NT2/D1 (cell line): ENCODE measurements at regions not wholly inside any gene's neighbourhood (a gene's known extent, or its start where the extent isn't known, plus 50 kb on each side); places are given as distances from the start of the nearest gene placed in this dataset.

Source experiments
- DNase-seq: peaks from one replicate; pipeline ENCODE4 v3.0.0-alpha.2; 2011; ENCODE audit warnings: low read depth, low spot score
- H3K27me3 ChIP-seq: 2 replicates; pipeline ENCODE4 v1.6.0; 2011; ENCODE audit warnings: mild to moderate bottlenecking; ENCODE audit not compliant: insufficient read length, insufficient read depth
- H3K36me3 ChIP-seq: 2 replicates; pipeline ENCODE4 v1.6.1; 2011; ENCODE audit warnings: mild to moderate bottlenecking, low read length, mixed read lengths; ENCODE audit not compliant: insufficient read depth, insufficient read length
- H3K4me1 ChIP-seq: 2 replicates; pipeline ENCODE4 v1.5.1; 2011; ENCODE audit not compliant: insufficient read depth, insufficient read length
- H3K4me3 ChIP-seq: 2 replicates; pipeline ENCODE4 v1.5.1; 2011; ENCODE audit warnings: low read depth; ENCODE audit not compliant: insufficient read length
- H3K9ac ChIP-seq: 2 replicates; pipeline ENCODE4 v1.6.0; 2011; ENCODE audit warnings: low read depth; ENCODE audit not compliant: insufficient read length
- H3K9me3 ChIP-seq: 2 replicates; pipeline ENCODE4 v1.5.1; 2011; ENCODE audit warnings: mild to moderate bottlenecking, low read length; ENCODE audit not compliant: insufficient read depth
- SUZ12 ChIP-seq: IDR thresholded peaks from 2 replicates; pipeline ENCODE4 v1.6.1; 2011; ENCODE audit not compliant: insufficient read length, insufficient read depth; ENCODE audit errors: extremely low read depth
- YY1 ChIP-seq: IDR thresholded peaks from 2 replicates; pipeline ENCODE4 v1.6.1; 2011; ENCODE audit not compliant: insufficient read length, insufficient read depth
- ZNF274 ChIP-seq: IDR thresholded peaks from 2 replicates; pipeline ENCODE4 v1.6.1; 2011; ENCODE audit warnings: mild to moderate bottlenecking, low read depth, low read length

DNA sequence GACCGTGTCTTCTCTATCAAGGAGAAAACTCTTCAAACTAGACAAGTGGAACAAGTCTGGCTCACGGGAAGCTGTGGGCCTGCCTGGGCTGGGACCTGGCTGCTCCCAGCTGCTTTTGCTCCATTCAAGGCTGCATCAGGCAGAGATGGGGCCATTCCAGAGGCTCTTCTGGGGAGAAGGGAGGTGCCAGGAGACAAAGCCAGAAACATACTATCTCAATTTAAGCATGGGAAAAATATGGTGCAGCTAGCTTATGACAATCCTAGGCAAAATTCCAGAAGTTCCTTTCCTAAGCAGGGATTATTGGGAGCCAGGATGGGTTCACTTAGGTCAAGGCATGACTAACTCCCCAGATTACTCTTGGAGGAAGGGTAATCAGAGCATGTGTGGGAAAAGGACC is 90.8 kb upstream of the SLC2A1 start:
- Histone ChIP-seq H3K9me3 (peaks cover 11% of the 10 kb centered on the region; the same call in 1 of the 2 replicates), H3K4me3 (no peak overlapping the region), H3K36me3 (no peaks in the 10 kb centered on the region), H3K27me3 (peaks cover 4% of the 10 kb centered on the region), H3K4me1 (peaks cover 3% of the 10 kb centered on the region), H3K9ac (no peak overlapping the region)
- TF ChIP-seq YY1 (no peak), SUZ12 (no peak), ZNF274 (no peak)
- no peak for DNase-seq

DNA sequence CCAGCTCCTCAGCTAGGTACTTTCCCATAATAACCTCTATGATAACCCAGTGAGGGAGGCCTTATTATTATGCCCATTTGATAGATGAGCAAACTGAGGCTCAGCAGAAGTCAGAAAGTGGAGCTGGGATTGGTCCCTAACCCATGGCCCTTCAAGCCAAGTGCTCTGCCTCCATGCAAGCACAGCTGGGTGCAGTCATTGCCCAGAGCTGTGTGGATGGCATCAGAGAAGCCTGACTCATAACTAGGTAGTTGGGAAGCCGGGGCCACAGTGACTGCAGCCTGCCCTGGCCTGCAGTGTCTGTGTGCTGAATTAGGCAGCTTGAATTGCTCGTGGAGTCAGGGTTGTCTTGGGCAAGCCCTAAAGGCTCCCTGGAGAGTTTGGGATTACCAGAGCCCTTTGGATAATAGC is 89.9 kb upstream of the SLC2A1 start:
- Histone ChIP-seq H3K27me3 (peaks cover 4% of the 10 kb centered on the region), H3K9ac (no peak overlapping the region), H3K4me1 (peaks cover 3% of the 10 kb centered on the region), H3K36me3 (no peaks in the 10 kb centered on the region), H3K4me3 (no peak overlapping the region), H3K9me3 (peaks cover 11% of the 10 kb centered on the region; the same call in 1 of the 2 replicates)
- no peak for DNase-seq
- TF ChIP-seq YY1 (no peak), SUZ12 (no peak), ZNF274 (no peak)

DNA sequence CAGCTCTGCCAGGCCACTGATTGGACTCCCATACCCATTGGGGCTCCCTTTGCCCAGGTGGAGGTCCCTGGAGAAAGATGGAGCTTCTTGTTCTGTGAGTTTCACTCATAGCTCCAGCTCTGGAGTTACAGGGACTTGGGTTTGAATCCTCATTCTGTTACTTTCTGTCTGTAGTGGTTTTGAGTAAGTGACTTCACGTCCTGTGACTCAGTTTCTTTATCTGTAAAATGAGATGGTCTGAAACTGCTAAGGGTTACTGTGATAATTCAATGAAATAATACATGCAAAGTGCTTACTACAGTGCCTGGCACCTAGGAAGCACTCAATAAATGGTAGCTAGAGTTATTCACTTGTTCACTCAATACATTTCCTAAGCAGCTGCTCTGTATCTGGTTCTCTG is 88.5 kb upstream of the SLC2A1 start:
- H3K9me3 ChIP-seq = peaks cover 11% of the 10 kb centered on the region; the same call in 1 of the 2 replicates
- TF ChIP-seq ZNF274 = no peak
- TF ChIP-seq SUZ12 = no peak
- no peak for TF ChIP-seq YY1
- H3K4me3 ChIP-seq = no peak overlapping the region
- H3K27me3 ChIP-seq = peaks cover 4% of the 10 kb centered on the region
- no peak for DNase-seq
- no peaks in the 10 kb centered on the region for H3K36me3 ChIP-seq
- peaks cover 3% of the 10 kb centered on the region for H3K4me1 ChIP-seq
- no peak overlapping the region for H3K9ac ChIP-seq

DNA sequence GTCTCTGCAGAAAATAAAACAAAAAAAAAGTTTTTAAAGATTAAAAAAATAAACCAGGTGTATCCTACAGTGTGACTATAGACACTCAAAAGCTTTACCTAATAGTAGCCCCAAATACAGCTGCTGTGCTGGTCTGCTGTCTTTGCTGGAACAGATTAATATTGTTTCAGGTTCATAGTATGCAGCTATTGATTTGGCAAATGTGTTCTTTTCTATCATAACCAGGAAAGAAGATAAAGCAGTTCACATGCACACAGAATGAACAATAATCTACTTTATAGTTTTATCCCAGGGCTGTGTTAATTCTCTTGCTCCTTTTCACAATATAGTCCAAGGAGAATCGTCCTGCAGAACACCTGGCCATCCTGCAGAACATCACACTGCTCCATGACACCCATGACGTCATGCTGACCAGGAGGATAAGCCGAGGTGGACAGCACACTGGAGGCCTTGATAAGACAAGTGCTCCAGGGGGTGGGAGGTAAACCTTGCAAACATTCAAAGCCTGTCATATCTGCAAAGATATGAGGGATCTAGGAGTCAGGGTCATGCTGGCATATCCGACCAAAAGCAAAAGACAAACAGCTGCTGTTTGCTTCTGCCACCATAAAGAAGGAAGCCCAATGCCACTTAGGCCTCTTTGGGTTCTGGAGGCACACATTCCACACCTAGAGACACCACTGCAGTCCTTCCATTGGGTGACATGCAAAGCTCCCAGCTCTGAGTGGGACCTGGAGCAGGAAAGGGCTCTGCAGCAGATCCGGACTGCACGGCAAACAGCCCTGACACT is 86.1 kb upstream of the SLC2A1 start:
- DNase-seq = no peak
- TF ChIP-seq SUZ12 = no peak
- no peak for TF ChIP-seq YY1
- TF ChIP-seq ZNF274 = no peak
- Histone ChIP-seq H3K9ac (no peak overlapping the region), H3K27me3 (peaks cover 4% of the 10 kb centered on the region), H3K4me3 (no peak overlapping the region), H3K4me1 (no peaks in the 10 kb centered on the region), H3K36me3 (no peaks in the 10 kb centered on the region), H3K9me3 (peaks cover 11% of the 10 kb centered on the region; the same call in 1 of the 2 replicates)

DNA sequence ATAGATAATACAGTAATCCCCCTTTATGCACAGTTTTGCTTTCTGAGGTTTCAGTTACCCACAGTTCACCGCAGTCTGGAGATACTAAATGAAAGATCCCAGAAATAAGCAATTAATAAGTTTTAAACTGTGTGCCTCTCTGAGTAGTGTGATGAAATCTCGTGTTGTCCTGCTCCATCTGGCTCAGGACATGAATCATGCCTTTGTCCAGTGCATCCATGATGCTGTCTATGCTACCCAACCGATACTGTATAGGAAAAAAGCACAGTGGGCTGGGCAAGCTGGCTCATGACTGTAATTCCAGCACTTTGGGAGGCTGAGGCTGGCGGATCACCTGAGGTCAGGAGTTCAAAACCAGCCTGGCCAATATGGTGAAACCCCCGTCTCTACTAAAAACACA is 85.0 kb upstream of the SLC2A1 start:
- peaks cover 4% of the 10 kb centered on the region for H3K27me3 ChIP-seq
- H3K4me3 ChIP-seq = no peak overlapping the region
- no peak for TF ChIP-seq ZNF274
- TF ChIP-seq YY1 = no peak
- TF ChIP-seq SUZ12 = no peak
- H3K9ac ChIP-seq = no peak overlapping the region
- H3K36me3 ChIP-seq = no peaks in the 10 kb centered on the region
- H3K4me1 ChIP-seq = no peaks in the 10 kb centered on the region
- H3K9me3 ChIP-seq = peaks cover 11% of the 10 kb centered on the region; the same call in 1 of the 2 replicates
- DNase-seq = no peak

DNA sequence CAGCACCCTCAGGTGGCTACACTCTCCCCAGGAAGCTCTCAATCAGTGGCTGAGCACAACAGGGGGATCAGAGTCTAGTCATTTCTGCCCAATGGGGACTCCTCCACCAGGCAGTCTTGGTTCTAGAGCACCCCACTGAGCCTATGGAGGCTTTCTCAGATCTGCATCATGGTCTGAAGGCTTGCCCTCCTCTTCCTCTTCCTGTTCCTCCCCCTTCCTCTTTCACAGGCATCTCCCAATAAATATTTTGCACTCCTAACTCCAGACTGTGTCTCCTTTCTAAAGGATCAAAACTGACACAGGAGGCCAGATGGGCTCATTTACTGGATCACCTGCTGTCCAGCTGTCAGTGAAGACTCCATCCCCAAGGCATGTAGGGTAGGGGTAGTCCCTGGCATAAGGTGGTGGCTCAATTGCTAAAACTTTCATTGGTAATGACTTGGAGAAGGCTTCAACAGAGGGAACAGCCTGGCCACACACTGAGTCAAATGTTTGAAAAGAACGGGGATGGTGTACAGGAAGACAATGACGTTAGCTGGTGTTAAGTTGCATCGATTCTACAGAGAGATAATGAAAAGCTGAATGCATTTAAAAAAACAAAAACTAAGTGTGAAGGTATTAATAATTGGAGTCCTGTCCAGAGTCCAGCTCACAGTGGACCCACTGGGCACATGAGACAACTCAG is 84.2 kb upstream of the SLC2A1 start:
- no peak for TF ChIP-seq SUZ12
- TF ChIP-seq YY1 = no peak
- no peak for TF ChIP-seq ZNF274
- H3K9me3 ChIP-seq = peaks cover 11% of the 10 kb centered on the region; the same call in 1 of the 2 replicates
- no peak overlapping the region for H3K4me3 ChIP-seq
- no peaks in the 10 kb centered on the region for H3K4me1 ChIP-seq
- no peaks in the 10 kb centered on the region for H3K36me3 ChIP-seq
- H3K27me3 ChIP-seq = peaks cover 4% of the 10 kb centered on the region
- no peak for DNase-seq
- H3K9ac ChIP-seq = no peak overlapping the region

DNA sequence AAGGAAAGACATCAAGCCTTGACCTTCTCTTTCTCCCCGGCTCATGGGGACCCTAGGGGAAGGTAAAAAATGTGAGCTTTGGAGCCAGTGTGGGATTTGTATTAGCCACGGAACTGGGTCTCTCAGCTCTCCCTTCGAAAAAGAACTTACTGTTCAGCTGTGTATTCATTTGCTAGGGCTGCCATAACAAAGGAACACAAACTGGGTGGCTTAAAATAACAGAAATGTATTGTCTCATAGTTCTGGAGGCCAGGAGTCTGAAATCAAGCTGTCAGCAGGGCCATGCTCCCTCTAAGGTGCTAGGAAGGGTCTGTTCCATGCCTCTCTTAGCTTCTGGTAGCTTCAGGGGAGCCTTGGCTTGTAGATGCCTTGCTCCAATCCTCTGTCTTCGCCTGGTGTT is 83.5 kb upstream of the SLC2A1 start:
- Histone ChIP-seq H3K36me3 (no peaks in the 10 kb centered on the region), H3K27me3 (peaks cover 4% of the 10 kb centered on the region), H3K9me3 (peaks cover 11% of the 10 kb centered on the region; the same call in 1 of the 2 replicates), H3K9ac (no peak overlapping the region), H3K4me3 (no peak overlapping the region), H3K4me1 (no peaks in the 10 kb centered on the region)
- no peak for DNase-seq
- no peak for TF ChIP-seq YY1
- TF ChIP-seq SUZ12 = no peak
- TF ChIP-seq ZNF274 = no peak
